Loucy (cell line): ENCODE measurements at regions not wholly inside any gene's neighbourhood (a gene's known extent, or its start where the extent isn't known, plus 50 kb on each side); places are given as distances from the start of the nearest gene placed in this dataset.

Experiments
- EZH2phosphoT487 ChIP-seq: fragments of 200-600 bp; IDR thresholded peaks from 2 replicates; pipeline ENCODE4 v1.6.1; 2018; ENCODE audit warnings: antibody characterized with exemption, mild to moderate bottlenecking, moderate library complexity, borderline replicate concordance
- TF ChIP-seq, protein P1 (sequence below): fragments of 200-600 bp; sonication (generic); conservative IDR thresholded peaks from 2 replicates; pipeline ENCODE4 v1.5.1; 2014; ENCODE audit warnings: mild to moderate bottlenecking, antibody characterized with exemption, low read length

DNA sequence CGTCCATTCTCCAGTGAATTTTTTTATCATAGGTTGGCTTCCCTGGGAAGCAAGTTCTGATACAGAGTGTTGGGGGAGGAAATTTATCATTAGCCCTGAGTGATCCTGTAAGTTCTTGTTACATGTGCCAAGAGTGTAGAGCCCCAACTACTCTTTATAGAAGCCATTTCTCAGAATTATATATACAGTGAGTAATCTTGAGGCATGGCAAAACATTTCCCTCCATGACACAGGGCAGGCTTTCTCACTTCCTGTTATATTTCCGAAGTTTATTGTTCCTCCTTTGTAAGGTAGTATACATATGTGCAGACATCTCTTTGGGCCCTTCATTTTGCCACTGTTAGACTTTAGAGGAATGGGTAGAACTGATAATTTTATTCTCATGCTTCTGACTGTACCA is 484.7 kb upstream of the NRXN1 start:
- TF ChIP-seq, protein P1, sequence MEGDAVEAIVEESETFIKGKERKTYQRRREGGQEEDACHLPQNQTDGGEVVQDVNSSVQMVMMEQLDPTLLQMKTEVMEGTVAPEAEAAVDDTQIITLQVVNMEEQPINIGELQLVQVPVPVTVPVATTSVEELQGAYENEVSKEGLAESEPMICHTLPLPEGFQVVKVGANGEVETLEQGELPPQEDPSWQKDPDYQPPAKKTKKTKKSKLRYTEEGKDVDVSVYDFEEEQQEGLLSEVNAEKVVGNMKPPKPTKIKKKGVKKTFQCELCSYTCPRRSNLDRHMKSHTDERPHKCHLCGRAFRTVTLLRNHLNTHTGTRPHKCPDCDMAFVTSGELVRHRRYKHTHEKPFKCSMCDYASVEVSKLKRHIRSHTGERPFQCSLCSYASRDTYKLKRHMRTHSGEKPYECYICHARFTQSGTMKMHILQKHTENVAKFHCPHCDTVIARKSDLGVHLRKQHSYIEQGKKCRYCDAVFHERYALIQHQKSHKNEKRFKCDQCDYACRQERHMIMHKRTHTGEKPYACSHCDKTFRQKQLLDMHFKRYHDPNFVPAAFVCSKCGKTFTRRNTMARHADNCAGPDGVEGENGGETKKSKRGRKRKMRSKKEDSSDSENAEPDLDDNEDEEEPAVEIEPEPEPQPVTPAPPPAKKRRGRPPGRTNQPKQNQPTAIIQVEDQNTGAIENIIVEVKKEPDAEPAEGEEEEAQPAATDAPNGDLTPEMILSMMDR, result no peak
- TF ChIP-seq EZH2phosphoT487, result no peak
